GM12872 (cell line): ENCODE measurements at regions not wholly inside any gene's neighbourhood (a gene's known extent, or its start where the extent isn't known, plus 50 kb on each side); places are given as distances from the start of the nearest gene placed in this dataset.

Experiments used
- CTCF ChIP-seq: IDR thresholded peaks from 3 replicates; pipeline ENCODE4 v1.5.1; 2011; ENCODE audit warnings: low read depth, mild to moderate bottlenecking, low read length, moderate library complexity; ENCODE audit not compliant: insufficient read depth

GRCh38 chr6:95686895-95687294, 109.6 kb downstream of the MANEA start:
- TF ChIP-seq CTCF, result no peak

GRCh38 chr6:95687839-95688238, 110.5 kb downstream of the MANEA start:
- no peak for TF ChIP-seq CTCF

GRCh38 chr6:95690328-95690727, 113.0 kb downstream of the MANEA start:
- no peak for TF ChIP-seq CTCF

- no peak for TF ChIP-seq CTCF
Measured at GRCh38 chr6:95693108-95693507, 115.8 kb downstream of the MANEA start.

- no peak for TF ChIP-seq CTCF
Measured at GRCh38 chr6:95698271-95698670, 120.9 kb downstream of the MANEA start.

GRCh38 chr6:95723638-95724037, 146.3 kb downstream of the MANEA start:
- no peak for TF ChIP-seq CTCF

GRCh38 chr6:95725344-95725743, 148.0 kb downstream of the MANEA start:
- no peak for TF ChIP-seq CTCF

- no peak for TF ChIP-seq CTCF
Measured at GRCh38 chr6:95740157-95740556, 162.8 kb downstream of the MANEA start.
